ENCODE measurements at regions not wholly inside any gene's neighbourhood (a gene's known extent, or its start where the extent isn't known, plus 50 kb on each side); places are given as distances from the start of the nearest gene placed in this dataset.

DNA sequence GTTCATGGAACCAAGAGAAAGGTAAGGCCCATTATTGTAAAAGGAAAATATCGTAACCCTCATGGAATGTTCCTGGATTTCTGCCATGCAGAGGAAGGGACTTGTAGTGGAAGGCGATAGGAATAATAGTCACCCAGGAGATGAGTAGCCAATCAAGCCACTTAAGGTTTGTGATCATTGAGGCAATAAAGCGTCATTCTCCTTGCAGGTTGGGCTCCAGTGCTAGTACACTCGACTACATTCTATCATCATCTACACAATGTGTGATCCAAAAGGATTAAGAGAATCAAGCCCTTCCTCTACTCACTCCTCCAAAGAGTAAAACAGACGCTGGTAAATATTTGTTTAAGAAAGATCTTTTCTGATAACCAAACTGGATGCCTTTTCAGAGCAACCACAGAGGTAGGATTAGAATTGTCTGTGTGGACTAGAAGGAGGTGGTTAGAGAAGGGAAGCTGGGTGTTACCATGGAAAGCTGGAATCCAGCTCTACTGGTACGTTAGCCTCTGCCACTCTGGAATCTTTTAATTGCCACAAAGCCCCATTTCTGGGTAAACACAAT lies 245.7 kb downstream of the IKZF2 start:
- DNase-seq (ENCODE audit: insufficient read length, low spot score) = no peak

DNA sequence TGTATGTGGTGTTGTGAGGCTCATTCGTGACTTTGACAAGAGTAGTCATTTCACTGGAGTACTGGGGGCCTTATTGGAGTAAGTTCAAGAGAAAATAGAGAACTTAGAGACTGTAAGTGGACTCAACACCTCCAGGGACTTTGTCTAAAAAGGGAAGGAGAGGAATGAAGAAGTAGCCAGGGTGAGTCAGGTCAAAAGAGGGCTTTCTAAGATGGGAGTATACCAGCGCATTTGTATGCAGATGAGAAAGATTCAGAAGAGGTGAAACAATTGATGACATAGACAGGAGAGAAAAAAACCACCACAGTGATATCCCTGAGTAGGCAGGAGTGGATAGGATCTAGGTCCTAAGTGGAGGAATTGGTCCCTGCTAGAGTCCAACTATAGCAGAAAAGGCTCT lies 246.8 kb downstream of the IKZF2 start:
- FAIRE-seq = no peak
- DNase-seq (ENCODE audit: insufficient read length, low spot score) = no peak
- TF ChIP-seq, protein P1, sequence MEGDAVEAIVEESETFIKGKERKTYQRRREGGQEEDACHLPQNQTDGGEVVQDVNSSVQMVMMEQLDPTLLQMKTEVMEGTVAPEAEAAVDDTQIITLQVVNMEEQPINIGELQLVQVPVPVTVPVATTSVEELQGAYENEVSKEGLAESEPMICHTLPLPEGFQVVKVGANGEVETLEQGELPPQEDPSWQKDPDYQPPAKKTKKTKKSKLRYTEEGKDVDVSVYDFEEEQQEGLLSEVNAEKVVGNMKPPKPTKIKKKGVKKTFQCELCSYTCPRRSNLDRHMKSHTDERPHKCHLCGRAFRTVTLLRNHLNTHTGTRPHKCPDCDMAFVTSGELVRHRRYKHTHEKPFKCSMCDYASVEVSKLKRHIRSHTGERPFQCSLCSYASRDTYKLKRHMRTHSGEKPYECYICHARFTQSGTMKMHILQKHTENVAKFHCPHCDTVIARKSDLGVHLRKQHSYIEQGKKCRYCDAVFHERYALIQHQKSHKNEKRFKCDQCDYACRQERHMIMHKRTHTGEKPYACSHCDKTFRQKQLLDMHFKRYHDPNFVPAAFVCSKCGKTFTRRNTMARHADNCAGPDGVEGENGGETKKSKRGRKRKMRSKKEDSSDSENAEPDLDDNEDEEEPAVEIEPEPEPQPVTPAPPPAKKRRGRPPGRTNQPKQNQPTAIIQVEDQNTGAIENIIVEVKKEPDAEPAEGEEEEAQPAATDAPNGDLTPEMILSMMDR (IDR thresholded peaks at IDR 0.05; ENCODE audit: insufficient read depth, missing control alignments) = no peak

More for the DNA sequence above, 245.7 kb downstream of the IKZF2 start:
- TF ChIP-seq, protein P1 (IDR thresholded peaks at IDR 0.05; ENCODE audit: insufficient read depth, missing control alignments) = no peak
- FAIRE-seq = no peak

DNA sequence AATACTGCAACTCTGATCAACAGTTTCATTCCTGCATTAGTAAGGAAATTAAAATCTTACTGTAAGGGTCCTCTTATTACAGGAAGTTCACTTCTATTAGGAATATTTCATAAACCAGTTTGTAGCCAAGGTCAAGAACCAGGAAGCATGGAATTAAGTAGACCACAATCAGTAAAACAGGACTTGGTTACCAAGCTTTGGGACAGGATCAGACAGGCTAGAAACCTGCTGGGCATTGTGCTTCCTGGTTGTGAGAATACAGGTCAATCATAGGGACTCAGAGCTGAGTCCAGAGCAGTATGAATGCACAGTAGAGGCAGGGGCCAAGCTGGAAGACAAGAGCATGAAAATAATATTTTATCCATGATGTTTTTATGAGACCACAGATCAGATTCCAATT lies 248.0 kb downstream of the IKZF2 start:
- FAIRE-seq = no peak
- TF ChIP-seq, protein P1 (IDR thresholded peaks at IDR 0.05; ENCODE audit: insufficient read depth, missing control alignments) = no peak
- DNase-seq (ENCODE audit: insufficient read length, low spot score) = no peak

DNA sequence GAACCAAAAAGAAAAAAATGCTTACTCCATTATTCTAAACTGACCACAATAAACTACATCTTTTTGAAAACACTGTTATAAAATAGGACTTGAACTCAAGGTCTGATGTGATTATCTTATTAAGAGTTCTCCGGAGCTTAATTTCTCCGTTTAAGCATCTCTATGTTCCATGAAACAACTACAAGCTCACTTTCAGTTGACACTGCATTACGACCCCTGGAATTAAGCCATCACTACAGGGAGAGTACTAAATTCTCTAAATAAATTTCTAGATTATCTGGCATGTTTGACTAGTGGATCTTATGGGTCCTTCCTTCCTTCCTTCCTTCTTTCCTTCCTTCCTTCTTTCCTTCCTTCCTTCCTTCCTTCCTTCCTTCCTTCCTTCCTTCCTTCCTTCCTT lies 249.0 kb downstream of the IKZF2 start:
- DNase-seq (ENCODE audit: insufficient read length, low spot score) (no peak), FAIRE-seq (no peak)
- TF ChIP-seq, protein P1 (IDR thresholded peaks at IDR 0.05; ENCODE audit: insufficient read depth, missing control alignments) = no peak

DNA sequence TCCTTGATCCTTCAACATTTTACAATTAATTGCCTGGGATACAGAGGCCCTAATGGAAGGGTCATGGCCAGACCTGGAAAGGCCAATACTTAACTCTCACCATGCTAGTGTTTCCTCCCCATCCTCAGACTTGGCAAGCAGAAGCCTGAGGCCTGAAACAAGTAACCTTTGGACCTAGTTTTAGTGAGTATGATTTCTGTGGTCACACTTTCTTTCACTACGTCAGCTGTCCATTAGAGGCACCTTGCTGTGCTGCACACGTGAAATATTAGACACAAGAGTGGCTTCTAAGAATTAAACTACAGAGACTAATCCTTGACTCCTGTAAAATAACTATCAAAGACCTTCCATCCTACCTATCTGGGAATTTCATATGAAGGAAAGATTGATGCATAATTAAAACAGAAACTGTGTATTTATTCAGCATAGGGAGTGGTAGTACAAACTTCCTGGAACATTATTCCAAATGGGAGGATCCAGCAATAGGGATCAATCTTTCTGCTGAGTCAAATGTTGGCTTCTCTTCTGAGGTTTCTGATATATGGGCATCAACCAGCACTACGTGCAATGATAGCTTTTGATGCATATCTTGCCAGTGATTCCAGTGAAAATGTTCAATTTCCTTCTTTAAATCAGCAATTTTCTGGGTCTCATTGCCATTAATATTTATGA lies 249.7 kb downstream of the IKZF2 start:
- TF ChIP-seq, protein P1 (IDR thresholded peaks at IDR 0.05; ENCODE audit: insufficient read depth, missing control alignments) = no peak
- FAIRE-seq (no peak), DNase-seq (ENCODE audit: insufficient read length, low spot score) (no peak)

DNA sequence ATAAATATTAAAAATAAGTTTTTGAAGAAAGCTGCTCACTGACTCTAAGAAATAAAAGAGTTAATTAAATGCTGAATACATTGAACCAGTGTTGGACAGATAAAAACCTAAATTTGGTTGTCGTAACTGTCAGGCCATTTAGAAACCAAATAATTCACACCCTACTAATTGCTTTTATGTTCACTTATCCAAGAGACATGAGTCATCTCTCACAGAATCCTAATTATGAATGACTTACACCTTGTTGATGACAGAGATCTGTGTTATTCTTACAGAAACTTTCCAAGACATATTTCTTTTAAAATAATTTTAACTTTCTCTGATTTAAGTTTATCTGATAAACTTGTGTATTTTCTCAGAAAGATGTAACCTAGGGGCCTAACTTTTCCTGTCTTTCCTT lies 250.7 kb downstream of the IKZF2 start:
- FAIRE-seq = no peak
- TF ChIP-seq, protein P1 (IDR thresholded peaks at IDR 0.05; ENCODE audit: insufficient read depth, missing control alignments) = no peak
- DNase-seq (ENCODE audit: insufficient read length, low spot score) = no peak

DNA sequence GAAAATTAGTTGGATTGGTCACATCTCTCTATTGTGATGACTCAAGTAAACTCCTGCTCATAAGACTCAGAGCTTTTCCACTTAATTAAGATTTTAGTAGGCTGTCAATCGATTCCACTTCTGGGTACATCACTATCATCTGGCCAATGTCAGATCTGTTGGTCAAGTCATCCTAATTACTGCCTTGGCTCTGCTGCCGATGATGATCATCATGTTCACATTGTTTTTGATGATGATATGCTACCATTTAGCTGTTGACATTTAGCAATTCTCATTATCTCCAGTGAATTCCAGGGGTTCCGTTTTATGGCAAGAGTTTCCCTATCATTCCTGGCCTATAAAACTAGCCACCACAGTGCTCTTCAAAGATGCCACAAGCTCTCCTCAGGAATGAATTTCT lies 253.4 kb downstream of the IKZF2 start:
- TF ChIP-seq, protein P1 (IDR thresholded peaks at IDR 0.05; ENCODE audit: insufficient read depth, missing control alignments) = no peak
- DNase-seq (ENCODE audit: insufficient read length, low spot score) (no peak), FAIRE-seq (no peak)

All from D721Med (cell line).